ENCODE measurements at regions not wholly inside any gene's neighbourhood (a gene's known extent, or its start where the extent isn't known, plus 50 kb on each side); places are given as distances from the start of the nearest gene placed in this dataset.

- H3K4me2 ChIP-seq (ENCODE audit: insufficient read depth in 1 of 2, low read depth in 2 of 2, low read length in 2 of 2) = no peak overlapping the region
- no peak overlapping the region for H3K4ac ChIP-seq (replicated peaks; ENCODE audit: insufficient read length, low read depth, low read length)
- no peak overlapping the region for H2BK12ac ChIP-seq (ENCODE audit: low read depth, low read length)
- FAIRE-seq = no peak
- H2BK120ac ChIP-seq (replicated peaks; ENCODE audit: low read depth, low read length) = no peak overlapping the region
- H3K18ac ChIP-seq (ENCODE audit: extremely low read depth, low read length) = no peak overlapping the region
- H3K36me3 ChIP-seq (ENCODE audit: control insufficient read depth in 2 of 4, insufficient read depth in 4 of 4, low read length in 3 of 4) = no peaks in the 10 kb centered on the region
- H3K14ac ChIP-seq (ENCODE audit: insufficient read length) = no peak overlapping the region
- H2AFZ ChIP-seq (ENCODE audit: low read length) = no peak overlapping the region
- 77% methylated on average over 12 of the region's 12 CpGs; no CpG with 5 or more reads in 1 of the 2 experiments for WGBS, 2 experiments (ENCODE audit: extremely low coverage in 1 of 2, insufficient coverage in 1 of 2, insufficient read length in 1 of 2, insufficient replicate concordance in 2 of 2, low coverage in 1 of 2, low lambda C conversion rate in 2 of 2, missing lambda C conversion rate in 1 of 2)
- no peaks in the 10 kb centered on the region for H3K23me2 ChIP-seq (ENCODE audit: low read depth, low read length)
- no peaks in the 10 kb centered on the region for H3K79me1 ChIP-seq (ENCODE audit: low read depth, low read length)
- no peak overlapping the region for H2BK15ac ChIP-seq (ENCODE audit: low read length)
- no peak overlapping the region for H3K23ac ChIP-seq (ENCODE audit: insufficient read length)
- no peak for DNase-seq (ENCODE audit: low read depth in 1 of 2, low spot score in 2 of 2)
- no peaks in the 10 kb centered on the region for H4K20me1 ChIP-seq (replicated peaks in 1 of 2; ENCODE audit: control insufficient read depth in 1 of 2, insufficient read depth in 2 of 2, low read length in 2 of 2)
- POLR2A ChIA-PET (ENCODE audit: partially characterized antibody) = no interaction called here
- H4K5ac ChIP-seq (ENCODE audit: insufficient read length, low read depth, low read length) = no peak overlapping the region
- H4K91ac ChIP-seq (replicated peaks; ENCODE audit: insufficient read length, low read length) = no peak overlapping the region
- no peak overlapping the region for H2AK5ac ChIP-seq (ENCODE audit: low read depth, low read length)
- no peaks in the 10 kb centered on the region for H3K9me3 ChIP-seq (ENCODE audit: insufficient read depth in 2 of 2, low read depth in 1 of 2, low read length in 1 of 2)
- H3K27me3 ChIP-seq (replicated peaks in 1 of 4; ENCODE audit: control insufficient read depth in 3 of 4, extremely low read depth in 1 of 4, insufficient read depth in 3 of 4, low read length in 3 of 4) = no peaks in the 10 kb centered on the region
- no peak overlapping the region for H2BK20ac ChIP-seq (ENCODE audit: low read length)
- no peak overlapping the region for H3K4me3 ChIP-seq (ENCODE audit: extremely low read depth in 1 of 4, insufficient read depth in 2 of 4, low read depth in 3 of 4, low read length in 4 of 4)
- no peaks in the 10 kb centered on the region for H3K79me2 ChIP-seq (ENCODE audit: control insufficient read depth in 1 of 2, insufficient read depth in 2 of 2, low read length in 2 of 2)
- H3K27ac ChIP-seq (ENCODE audit: low read depth, low read length) = no peak overlapping the region
- H3K9ac ChIP-seq (replicated peaks in 1 of 4; ENCODE audit: extremely low read depth in 1 of 4, low read depth in 3 of 4, low read length in 3 of 4) = no peak overlapping the region
- CTCF ChIA-PET (ENCODE audit: partially characterized antibody) = interaction anchor here (0.5 to 1.5 kb wide), 5 partner anchors 50 to 1104 kb away, joined by 3 to 9 read pairs (median 3); no protein-coding TSS in a partner anchor
- no peak overlapping the region for H3K56ac ChIP-seq (replicated peaks; ENCODE audit: insufficient read length, low read depth, low read length)
- H4K8ac ChIP-seq (ENCODE audit: extremely low read depth, insufficient read depth, low read length) = no peak overlapping the region; the same call in 1 of the 2 replicates
- no peak overlapping the region for H2BK5ac ChIP-seq (ENCODE audit: low read depth, low read length)
- H3K4me1 ChIP-seq (replicated peaks in 1 of 4; ENCODE audit: control insufficient read depth in 3 of 4, insufficient read depth in 4 of 4, low read length in 3 of 4) = no peaks in the 10 kb centered on the region
- TF ChIP-seq SP4 (IDR thresholded peaks at IDR 0.05; ENCODE audit: low read length) (no peak), MAX (IDR thresholded peaks at IDR 0.05) (no peak), FOSL1 (IDR thresholded peaks at IDR 0.05; ENCODE audit: insufficient read depth, low read depth, low read length) (no peak), ATF3 (IDR thresholded peaks at IDR 0.05; ENCODE audit: insufficient read depth, low read depth, low read length) (no peak), USF2 (IDR thresholded peaks at IDR 0.05; ENCODE audit: low read length) (no peak), HDAC6 (IDR thresholded peaks at IDR 0.05; ENCODE audit: low read depth, low read length) (no peak), BACH1 (IDR thresholded peaks at IDR 0.05; ENCODE audit: low read length) (no peak), EZH2 (IDR thresholded peaks at IDR 0.05; ENCODE audit: low read depth, low read length, severe bottlenecking) (no peak), KDM5A (IDR thresholded peaks at IDR 0.05; ENCODE audit: low read length) (no peak), RAD21 (IDR thresholded peaks at IDR 0.05 in 1 of 2, conservative IDR thresholded peaks at IDR 0.05 in 1 of 2; ENCODE audit: low read depth in 2 of 2, low read length in 2 of 2) (peak in 1 of 2 experiments; percentile 20; a peak in 1 of 4 replicates), KDM1A (IDR thresholded peaks at IDR 0.05; ENCODE audit: borderline replicate concordance, low read length) (no peak)
Measured at GRCh38 chr2:13000664-13001363, 284.1 kb downstream of the TRIB2 start.

Data from H1 (cell line).